ENCODE measurements at regions not wholly inside any gene's neighbourhood (a gene's known extent, or its start where the extent isn't known, plus 50 kb on each side); places are given as distances from the start of the nearest gene placed in this dataset.

DNA sequence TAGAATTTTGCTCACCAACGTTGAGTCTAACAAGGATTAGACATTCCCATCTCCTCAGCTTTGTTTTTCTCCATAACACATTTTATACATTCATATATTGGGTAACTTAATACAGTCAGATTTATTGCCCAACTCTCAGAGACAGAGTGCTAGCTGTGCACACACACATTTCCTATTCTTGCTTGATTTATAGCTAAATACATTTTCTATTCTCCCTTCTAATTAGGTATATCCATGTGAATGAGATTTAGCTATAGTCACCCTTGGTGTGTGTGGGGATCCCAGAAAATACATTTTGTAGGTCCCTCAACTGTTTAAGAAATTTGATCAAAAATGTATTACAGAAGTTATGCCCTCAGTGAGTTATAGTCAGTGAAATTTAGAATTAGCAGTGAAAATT is 715.4 kb downstream of the NSUN3 start:
- ChIA-PET POLR2A (no interaction called here), CTCF (interaction anchor here (1.2 kb wide), 1 partner anchor 18 kb away, joined by 4 read pairs; no protein-coding TSS in a partner anchor)
- TF ChIP-seq, protein P1, sequence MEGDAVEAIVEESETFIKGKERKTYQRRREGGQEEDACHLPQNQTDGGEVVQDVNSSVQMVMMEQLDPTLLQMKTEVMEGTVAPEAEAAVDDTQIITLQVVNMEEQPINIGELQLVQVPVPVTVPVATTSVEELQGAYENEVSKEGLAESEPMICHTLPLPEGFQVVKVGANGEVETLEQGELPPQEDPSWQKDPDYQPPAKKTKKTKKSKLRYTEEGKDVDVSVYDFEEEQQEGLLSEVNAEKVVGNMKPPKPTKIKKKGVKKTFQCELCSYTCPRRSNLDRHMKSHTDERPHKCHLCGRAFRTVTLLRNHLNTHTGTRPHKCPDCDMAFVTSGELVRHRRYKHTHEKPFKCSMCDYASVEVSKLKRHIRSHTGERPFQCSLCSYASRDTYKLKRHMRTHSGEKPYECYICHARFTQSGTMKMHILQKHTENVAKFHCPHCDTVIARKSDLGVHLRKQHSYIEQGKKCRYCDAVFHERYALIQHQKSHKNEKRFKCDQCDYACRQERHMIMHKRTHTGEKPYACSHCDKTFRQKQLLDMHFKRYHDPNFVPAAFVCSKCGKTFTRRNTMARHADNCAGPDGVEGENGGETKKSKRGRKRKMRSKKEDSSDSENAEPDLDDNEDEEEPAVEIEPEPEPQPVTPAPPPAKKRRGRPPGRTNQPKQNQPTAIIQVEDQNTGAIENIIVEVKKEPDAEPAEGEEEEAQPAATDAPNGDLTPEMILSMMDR (IDR thresholded peaks at IDR 0.05; ENCODE audit: control extremely low read depth, extremely low read depth, low read depth, missing control alignments), result no peak
- DNase-seq (ENCODE audit: extremely low spot score), result no peak

DNA sequence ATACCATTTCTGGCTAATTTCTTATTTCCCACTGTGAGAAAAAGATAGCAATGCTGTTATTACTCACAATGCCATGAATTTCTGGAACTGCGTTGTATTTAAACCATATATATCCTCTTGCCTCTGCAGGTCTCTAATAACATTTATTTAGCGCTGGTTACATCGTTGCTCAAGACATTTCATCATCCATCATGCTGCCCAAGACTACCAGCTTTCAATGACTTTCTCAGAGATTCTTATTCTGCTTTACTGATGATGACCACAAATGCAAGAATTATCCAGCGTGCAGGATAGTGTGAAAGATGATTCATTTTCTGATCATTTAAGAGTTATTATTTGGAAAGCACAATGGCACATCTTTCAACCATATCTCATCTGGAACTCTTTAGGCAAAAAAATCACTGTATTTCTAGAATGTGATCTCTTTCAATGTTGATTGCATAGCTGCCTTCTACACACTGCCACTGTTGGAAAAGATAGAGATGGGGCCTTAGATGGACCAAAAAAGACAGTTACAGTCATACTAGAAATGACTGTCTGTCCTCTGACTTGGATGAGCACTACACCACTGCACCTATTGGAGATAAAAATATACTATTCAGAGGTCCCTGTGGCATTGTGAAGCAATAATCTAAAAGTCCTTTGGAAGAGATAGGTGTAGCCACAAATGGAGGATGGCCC is 716.1 kb downstream of the NSUN3 start:
- ChIA-PET CTCF (interaction anchor here (1.2 kb wide), 1 partner anchor 18 kb away, joined by 4 read pairs; no protein-coding TSS in a partner anchor), POLR2A (no interaction called here)
- TF ChIP-seq, protein P1 (IDR thresholded peaks at IDR 0.05; ENCODE audit: control extremely low read depth, extremely low read depth, low read depth, missing control alignments), result no peak
- no peak for DNase-seq (ENCODE audit: extremely low spot score)

DNA sequence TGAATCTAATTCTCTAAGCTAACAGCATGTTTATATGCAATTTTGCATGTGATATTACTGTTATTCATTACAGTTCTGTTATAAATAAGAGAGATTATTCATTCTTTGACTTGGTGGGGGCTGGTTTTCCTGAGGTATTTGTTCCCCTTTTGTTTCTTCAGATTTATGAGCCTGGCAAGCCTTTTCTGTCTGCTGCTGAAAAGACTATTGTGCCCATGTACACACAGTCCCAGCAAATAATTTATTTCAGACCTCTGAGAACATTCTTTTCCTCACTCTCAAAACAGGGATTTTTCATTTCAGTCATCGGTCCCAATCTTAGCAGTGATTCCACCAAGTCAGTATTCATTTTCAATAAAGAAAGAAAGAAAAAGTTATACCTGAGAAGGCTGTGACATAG is 716.8 kb downstream of the NSUN3 start:
- ChIA-PET POLR2A (no interaction called here), CTCF (no interaction called here)
- no peak for DNase-seq (ENCODE audit: extremely low spot score)
- TF ChIP-seq, protein P1 (IDR thresholded peaks at IDR 0.05; ENCODE audit: control extremely low read depth, extremely low read depth, low read depth, missing control alignments), result no peak

DNA sequence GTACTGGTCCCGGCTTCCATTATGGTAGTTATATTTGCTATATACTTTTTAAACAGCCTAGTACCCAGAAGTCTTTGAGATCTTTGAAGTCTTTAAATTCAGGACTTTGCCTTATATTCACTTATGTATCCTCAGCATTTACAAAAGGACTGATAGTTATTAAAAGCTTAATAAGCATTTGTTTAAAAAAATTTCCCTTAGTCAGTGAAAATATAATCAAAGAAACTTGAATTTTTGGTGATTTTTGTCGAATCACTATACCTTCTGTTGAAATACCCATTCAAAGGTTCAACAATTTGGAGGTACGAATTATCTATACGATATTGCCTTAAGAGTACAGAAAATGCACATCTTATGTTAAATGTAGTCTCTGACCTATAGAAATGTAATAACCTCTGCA is 721.4 kb downstream of the NSUN3 start:
- POLR2A ChIA-PET, result no interaction called here
- TF ChIP-seq, protein P1 (IDR thresholded peaks at IDR 0.05; ENCODE audit: control extremely low read depth, extremely low read depth, low read depth, missing control alignments), result no peak
- CTCF ChIA-PET, result no interaction called here
- DNase-seq (ENCODE audit: extremely low spot score), result no peak

DNA sequence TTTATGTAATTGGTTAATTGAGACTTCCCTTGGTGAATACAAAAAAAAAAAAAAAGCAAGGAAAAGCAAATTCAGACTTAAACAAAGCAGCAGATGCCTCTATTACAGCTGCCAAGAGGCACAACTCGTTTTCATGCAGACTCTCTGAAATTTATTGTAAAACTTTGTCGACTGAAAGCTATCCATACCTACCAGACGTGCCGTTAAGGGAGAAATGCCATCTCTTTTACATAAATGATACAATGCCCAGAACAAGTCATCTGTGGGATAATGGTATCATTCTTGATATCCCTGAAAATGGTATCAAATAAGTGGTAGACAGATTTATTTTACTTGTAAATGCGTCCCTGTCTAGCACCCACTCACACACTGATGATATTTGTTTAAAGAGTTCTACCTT is 724.2 kb downstream of the NSUN3 start:
- ChIA-PET POLR2A (no interaction called here), CTCF (interaction anchor here (1.4 to 2.5 kb wide), 4 partner anchors 14 to 30 kb away, joined by 4 to 7 read pairs (median 6); no protein-coding TSS in a partner anchor)
- TF ChIP-seq, protein P1 (IDR thresholded peaks at IDR 0.05; ENCODE audit: control extremely low read depth, extremely low read depth, low read depth, missing control alignments), result no peak
- DNase-seq (ENCODE audit: extremely low spot score), result no peak

DNA sequence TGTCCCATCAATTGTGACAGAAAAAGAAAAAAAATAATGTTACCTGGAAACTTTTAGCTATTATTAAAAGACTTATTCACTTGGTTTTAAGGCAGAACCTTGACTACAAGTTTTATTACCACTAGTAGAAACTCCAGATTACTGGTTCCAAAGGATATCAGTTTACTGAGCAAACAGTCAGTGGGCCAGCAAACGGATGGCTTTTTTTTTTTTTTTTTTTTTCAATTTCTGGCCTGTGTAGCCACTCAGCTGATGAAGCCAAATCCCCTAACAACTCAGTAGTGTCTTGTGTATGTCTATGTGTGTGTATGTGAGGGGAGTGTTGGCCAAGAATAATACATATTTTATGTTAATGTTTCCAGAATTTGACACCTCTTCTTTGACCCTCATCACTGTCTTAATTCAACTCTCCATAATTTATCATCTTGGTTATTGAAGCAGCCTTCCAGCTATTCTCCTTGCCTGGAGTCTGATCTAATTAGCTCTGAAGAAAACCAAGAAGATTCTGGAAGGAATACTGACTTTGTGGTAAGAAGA is 724.9 kb downstream of the NSUN3 start:
- ChIA-PET POLR2A (no interaction called here), CTCF (interaction anchor here (1.4 to 2.5 kb wide), 4 partner anchors 13 to 31 kb away, joined by 4 to 7 read pairs (median 6); no protein-coding TSS in a partner anchor)
- TF ChIP-seq, protein P1 (IDR thresholded peaks at IDR 0.05; ENCODE audit: control extremely low read depth, extremely low read depth, low read depth, missing control alignments), result no peak
- no peak for DNase-seq (ENCODE audit: extremely low spot score)

Data from GM10248 (cell line).